GM23338 (cell line): ENCODE measurements at regions not wholly inside any gene's neighbourhood (a gene's known extent, or its start where the extent isn't known, plus 50 kb on each side); places are given as distances from the start of the nearest gene placed in this dataset.

Experiments used
- CTCF ChIP-seq, 2 experiments: fragments of 200-600 bp in 1 of 2; sonication (generic) in 1 of 2; conservative IDR thresholded peaks; 2 replicates each; pipeline versions ENCODE4 v1.5.1 to v1.6.1; 2016 to 2017; ENCODE audit warnings: antibody characterized with exemption in 2 of 2, low read depth in 2 of 2, mild to moderate bottlenecking in 2 of 2, moderate library complexity in 1 of 2
- EZH2 ChIP-seq: fragments of 200-600 bp; sonication (generic); IDR thresholded peaks from one replicate; pipeline ENCODE4 v1.8.0; 2017; ENCODE audit warnings: antibody characterized with exemption, mild to moderate bottlenecking, low read depth; ENCODE audit not compliant: unreplicated experiment
- JUNB ChIP-seq: IDR thresholded peaks from one replicate; pipeline ENCODE4 v1.6.1; 2016; ENCODE audit warnings: antibody characterized with exemption; ENCODE audit not compliant: unreplicated experiment
- POLR2AphosphoS5 ChIP-seq: IDR thresholded peaks from 2 replicates; pipeline ENCODE4 v1.6.1; 2016; ENCODE audit warnings: antibody characterized with exemption, low read depth
- REST ChIP-seq: IDR thresholded peaks from one replicate; pipeline ENCODE4 v1.6.1; 2018; ENCODE audit warnings: antibody characterized with exemption; ENCODE audit not compliant: unreplicated experiment

- no peak for TF ChIP-seq CTCF (conservative IDR thresholded peaks at IDR 0.05; ENCODE audit: low read depth in 2 of 2)
- no peak for TF ChIP-seq REST
- no peak for TF ChIP-seq POLR2AphosphoS5
- TF ChIP-seq EZH2 = no peak
- TF ChIP-seq JUNB = no peak
Measured at GRCh38 chr2:82730811-82731210, 1728.3 kb downstream of the SUCLG1 start.
